HepG2 (cell line): ENCODE measurements at regions not wholly inside any gene's neighbourhood (a gene's known extent, or its start where the extent isn't known, plus 50 kb on each side); places are given as distances from the start of the nearest gene placed in this dataset.

ENCODE experiments used
- ATAC-seq: fragments of 200-7000 bp; cut with Tn5 transposase; 3 replicates; pipeline ENCODE4 v1.9.1; 2020; ENCODE audit warnings: mild to moderate bottlenecking, moderate library complexity
- BruUV-seq: library from RNA; stranded (reverse); fragments of 400-500 nt; replicated peaks from 2 replicates; lab custom pipeline; 2021; lab: Mats Ljungman, UMichigan
- CTCF ChIA-PET: fragments of 300-600 bp; formaldehyde crosslinking; extraction: SDS; loops from one replicate; lab custom pipeline; 2021; ENCODE audit warnings: low total read pairs, inconsistent platforms, low intra/inter-chr PET ratio; lab: Yijun Ruan, JAX
- POLR2A ChIA-PET: fragments of 350-600 bp; sonication (Branson Sonifier 250); formaldehyde crosslinking; loops from one replicate; lab custom pipeline; 2020; ENCODE audit warnings: antibody characterized with exemption, inconsistent platforms; lab: Yijun Ruan, JAX
- DNase-seq: peaks from one replicate; pipeline ENCODE4 v3.0.0-alpha.2; 2015; ENCODE audit warnings: low spot score
- FAIRE-seq: peaks from 3 replicates; lab custom pipeline; 2011; peaks lifted over from hg19 to GRCh38; lab: Jason Lieb, UNC
- H2AFZ ChIP-seq: one replicate; pipeline ENCODE4 v1.6.1; 2011; ENCODE audit warnings: low read length, inconsistent platforms
- H3K27ac ChIP-seq: fragments of 300-600 bp; 3 replicates; pipeline ENCODE4 v1.8.0; 2011; ENCODE audit warnings: mixed run types, mild to moderate bottlenecking, mixed read lengths, low read length, inconsistent platforms; ENCODE audit not compliant: insufficient read depth; ENCODE audit errors: extremely low read length
- H3K27me3 ChIP-seq, 2 experiments: fragments of 200-600 bp in 1 of 2; 2 replicates in 1 of 2; 3 replicates in 1 of 2; pipeline versions ENCODE4 v1.6.0 to v1.8.0; 2011; ENCODE audit warnings: low read length in 2 of 2, mild to moderate bottlenecking in 2 of 2, moderate library complexity in 2 of 2, inconsistent platforms in 1 of 2; ENCODE audit not compliant: insufficient read depth in 2 of 2, control insufficient read depth in 1 of 2
- H3K36me3 ChIP-seq, 2 experiments: fragments of 200-600 bp in 1 of 2; replicated peaks in 1 of 2; 2 replicates in 1 of 2; 3 replicates in 1 of 2; pipeline versions ENCODE4 v1.5.1 to v1.8.0; 2011; ENCODE audit warnings: low read length in 2 of 2, inconsistent platforms in 1 of 2; ENCODE audit not compliant: insufficient read depth in 2 of 2, control insufficient read depth in 1 of 2
- H3K4me1 ChIP-seq: 2 replicates; pipeline ENCODE4 v1.5.1; 2012; ENCODE audit warnings: low read length, inconsistent platforms; ENCODE audit not compliant: insufficient read depth
- H3K4me2 ChIP-seq: 2 replicates; pipeline ENCODE4 v1.6.0; 2011; ENCODE audit warnings: low read depth, low read length, inconsistent platforms
- H3K4me3 ChIP-seq, 3 experiments: fragments of 200-600 bp in 1 of 3; sonication (generic), shearing (Covaris generic) in 1 of 3; replicated peaks in 1 of 3; 2 replicates each; pipeline ENCODE4 v1.5.1; 2011 to 2016; ENCODE audit warnings: low read length in 3 of 3, inconsistent platforms in 2 of 3, low read depth in 2 of 3, mild to moderate bottlenecking in 2 of 3, control low read depth in 1 of 3, mixed read lengths in 1 of 3; ENCODE audit not compliant: insufficient read depth in 1 of 3
- H3K79me2 ChIP-seq: one replicate; pipeline ENCODE4 v1.6.1; 2011; ENCODE audit warnings: low read length, inconsistent platforms; ENCODE audit not compliant: insufficient read depth
- H3K9ac ChIP-seq: 2 replicates; pipeline ENCODE4 v1.6.0; 2011; ENCODE audit warnings: mild to moderate bottlenecking, low read depth, low read length, inconsistent platforms; ENCODE audit not compliant: insufficient read depth
- H3K9me3 ChIP-seq: 2 replicates; pipeline ENCODE4 v1.5.1; 2012; ENCODE audit warnings: mild to moderate bottlenecking, low read length
- H4K20me1 ChIP-seq: 2 replicates; pipeline ENCODE4 v1.6.0; 2011; ENCODE audit warnings: inconsistent platforms, mild to moderate bottlenecking, low read length, moderate library complexity; ENCODE audit not compliant: insufficient read depth
- ADNP ChIP-seq: sonication (generic); formaldehyde crosslinking; IDR thresholded peaks from 2 replicates; pipeline ENCODE4 v1.4.0; 2020; ENCODE audit warnings: missing genetic modification reagents
- CEBPB ChIP-seq: IDR thresholded peaks from 2 replicates; pipeline ENCODE4 v1.6.1; 2011; ENCODE audit warnings: low read depth, low read length, improper control_type of control experiment, borderline replicate concordance
- ETV6 ChIP-seq: sonication (generic); formaldehyde crosslinking; conservative IDR thresholded peaks from 2 replicates; pipeline ENCODE4 v1.4.0; 2020; ENCODE audit warnings: missing genetic modification reagents
- FUBP1 ChIP-seq: sonication (generic); formaldehyde crosslinking; IDR thresholded peaks from 2 replicates; pipeline ENCODE4 v1.5.1; 2020; ENCODE audit warnings: missing genetic modification reagents, mild to moderate bottlenecking, borderline replicate concordance
- JUNB ChIP-seq: sonication (generic); formaldehyde crosslinking; IDR thresholded peaks from 2 replicates; pipeline ENCODE4 v1.8.0; 2022; ENCODE audit warnings: missing genetic modification reagents, mild to moderate bottlenecking, borderline replicate concordance
- NFKB2 ChIP-seq: sonication (generic); formaldehyde crosslinking; IDR thresholded peaks from 2 replicates; pipeline ENCODE4 v1.4.0; 2020; ENCODE audit warnings: missing genetic modification reagents, borderline replicate concordance
- NFRKB ChIP-seq: fragments of 450-650 bp; IDR thresholded peaks from 2 replicates; pipeline ENCODE4 v1.6.1; 2017
- SAFB2 ChIP-seq: sonication (generic); formaldehyde crosslinking; IDR thresholded peaks from 2 replicates; pipeline ENCODE4 v1.5.1; 2020; ENCODE audit warnings: missing genetic modification reagents, low read depth, mild to moderate bottlenecking, borderline replicate concordance
- SOX13 ChIP-seq, 3 experiments: fragments of 450-650 bp in 1 of 3; sonication (generic) in 1 of 3; formaldehyde crosslinking in 1 of 3; IDR thresholded peaks in 2 of 3; conservative IDR thresholded peaks in 1 of 3; 2 replicates each; pipeline versions ENCODE4 v1.5.0 to v1.6.1; 2016 to 2020; ENCODE audit warnings: antibody characterized with exemption in 1 of 3, mild to moderate bottlenecking in 1 of 3, missing compliant biosample characterization in 1 of 3, missing genetic modification reagents in 1 of 3, moderate library complexity in 1 of 3
- SP140L ChIP-seq: sonication (generic); formaldehyde crosslinking; IDR thresholded peaks from 2 replicates; pipeline ENCODE4 v1.4.0; 2020; ENCODE audit warnings: missing genetic modification reagents, borderline replicate concordance
- THRA ChIP-seq: sonication (generic); formaldehyde crosslinking; IDR thresholded peaks from 2 replicates; pipeline ENCODE4 v1.4.0; 2020; ENCODE audit warnings: missing genetic modification reagents, borderline replicate concordance
- ZBTB33 ChIP-seq: sonication (generic); formaldehyde crosslinking; IDR thresholded peaks from 2 replicates; pipeline ENCODE4 v1.4.0; 2020; ENCODE audit warnings: missing genetic modification reagents
- ZNF563 ChIP-seq: sonication (generic); formaldehyde crosslinking; IDR thresholded peaks from 2 replicates; pipeline ENCODE4 v1.8.0; 2022; ENCODE audit warnings: mild to moderate bottlenecking, moderate library complexity, missing genetic modification reagents
- WGBS: methylation state at CpG from one replicate; pipeline ENCODE4 v1.1.6; 2017; ENCODE audit warnings: low lambda C conversion rate; 5-methylcytosine and 5-hydroxymethylcytosine counted together
- in situ Hi-C: cut with HindIII; loops from 2 replicates; pipeline ENCODE4 v1.10.0; 2017; ENCODE audit warnings: low pct_unique_long_range_greater_than_20kb; ENCODE audit not compliant: extremely low pct_ligation_motif_present
- intact Hi-C: fragments of 100-400 bp; cut with micrococcal nuclease; formaldehyde crosslinking; loops from one replicate; pipeline ENCODE4 v1.10.0; 2022; ENCODE audit not compliant: unreplicated experiment
- TF ChIP-seq, protein P1 (sequence below): sonication (generic); formaldehyde crosslinking; conservative IDR thresholded peaks from 2 replicates; pipeline ENCODE4 v1.8.0; 2022; ENCODE audit warnings: mild to moderate bottlenecking, moderate library complexity, missing genetic modification reagents

DNA sequence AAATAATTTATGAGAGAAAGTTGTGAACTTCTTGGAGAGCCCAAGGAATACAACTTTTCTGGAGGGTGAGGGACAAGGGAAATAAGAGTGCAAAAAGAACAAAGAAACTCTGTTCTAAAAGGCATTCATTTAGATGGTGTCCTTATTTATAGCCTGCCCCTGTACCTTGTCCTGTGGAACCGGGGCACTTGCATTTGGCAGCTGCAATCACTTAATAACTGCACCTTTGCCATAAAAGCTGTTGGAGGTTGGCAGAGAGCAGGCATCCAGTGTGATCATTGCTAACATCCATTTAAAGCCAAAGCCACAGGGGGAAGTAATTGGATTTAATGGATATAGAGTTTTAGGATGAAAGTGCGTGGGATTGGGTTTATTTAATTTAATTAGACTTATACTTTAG is 50.8 kb upstream of the SGK1 start:
- in situ Hi-C loops, result no loop called here
- 5% methylated on average over 2 of the region's 2 CpGs for WGBS

More for the DNA sequence above, 50.8 kb upstream of the SGK1 start:
- Histone ChIP-seq H3K4me2 (no peak overlapping the region), H3K79me2 (no peaks in the 10 kb centered on the region), H3K9ac (no peak overlapping the region), H3K4me3 (no peak overlapping the region), H3K9me3 (no peaks in the 10 kb centered on the region), H3K36me3 (no peaks in the 10 kb centered on the region), H3K27me3 (peaks cover 0 to 3% of the 10 kb centered on the region in 2 experiments; a peak in 1 of 5 replicates)
- no peak for FAIRE-seq
- CTCF ChIA-PET, result no interaction called here
- BruUV-seq, result no TSS peak
- TF ChIP-seq ADNP (no peak), SAFB2 (CRISPR knock-in tag) (no peak), SP140L (no peak), ZNF563 (CRISPR knock-in tag) (no peak), CEBPB (no peak), ZBTB33 (no peak), ETV6 (CRISPR knock-in tag) (no peak), JUNB (CRISPR knock-in tag) (no peak), FUBP1 (no peak), THRA (CRISPR knock-in tag) (no peak), NFRKB (no peak), SOX13 (IDR thresholded peaks at IDR 0.05) (no peak), SOX13 (CRISPR knock-in tag; conservative IDR thresholded peaks at IDR 0.05 in 1 of 2, IDR thresholded peaks at IDR 0.05 in 1 of 2) (no peak), NFKB2 (CRISPR knock-in tag) (no peak)
- TF ChIP-seq, protein P1, sequence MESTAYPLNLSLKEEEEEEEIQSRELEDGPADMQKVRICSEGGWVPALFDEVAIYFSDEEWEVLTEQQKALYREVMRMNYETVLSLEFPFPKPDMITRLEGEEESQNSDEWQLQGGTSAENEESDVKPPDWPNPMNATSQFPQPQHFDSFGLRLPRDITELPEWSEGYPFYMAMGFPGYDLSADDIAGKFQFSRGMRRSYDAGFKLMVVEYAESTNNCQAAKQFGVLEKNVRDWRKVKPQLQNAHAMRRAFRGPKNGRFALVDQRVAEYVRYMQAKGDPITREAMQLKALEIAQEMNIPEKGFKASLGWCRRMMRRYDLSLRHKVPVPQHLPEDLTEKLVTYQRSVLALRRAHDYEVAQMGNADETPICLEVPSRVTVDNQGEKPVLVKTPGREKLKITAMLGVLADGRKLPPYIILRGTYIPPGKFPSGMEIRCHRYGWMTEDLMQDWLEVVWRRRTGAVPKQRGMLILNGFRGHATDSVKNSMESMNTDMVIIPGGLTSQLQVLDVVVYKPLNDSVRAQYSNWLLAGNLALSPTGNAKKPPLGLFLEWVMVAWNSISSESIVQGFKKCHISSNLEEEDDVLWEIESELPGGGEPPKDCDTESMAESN (CRISPR knock-in tag), result no peak
- TF ChIP-seq, all 625 proteins: peak for 0
- H4K20me1 ChIP-seq, result no peaks in the 10 kb centered on the region
- no peak overlapping the region for H2AFZ ChIP-seq
- ATAC-seq, result no peak
- no peak overlapping the region for H3K27ac ChIP-seq
- H3K4me1 ChIP-seq, result no peaks in the 10 kb centered on the region
- intact Hi-C loops, result no loop called here
- POLR2A ChIA-PET, result no interaction called here
- DNase-seq, result no peak
